Loucy (cell line): ENCODE measurements at regions not wholly inside any gene's neighbourhood (a gene's known extent, or its start where the extent isn't known, plus 50 kb on each side); places are given as distances from the start of the nearest gene placed in this dataset.

Source experiments
- EZH2phosphoT487 ChIP-seq: fragments of 200-600 bp; IDR thresholded peaks from 2 replicates; pipeline ENCODE4 v1.6.1; 2018; ENCODE audit warnings: antibody characterized with exemption, mild to moderate bottlenecking, moderate library complexity, borderline replicate concordance
- TF ChIP-seq, protein P1 (sequence below): fragments of 200-600 bp; sonication (generic); conservative IDR thresholded peaks from 2 replicates; pipeline ENCODE4 v1.5.1; 2014; ENCODE audit warnings: mild to moderate bottlenecking, antibody characterized with exemption, low read length

DNA sequence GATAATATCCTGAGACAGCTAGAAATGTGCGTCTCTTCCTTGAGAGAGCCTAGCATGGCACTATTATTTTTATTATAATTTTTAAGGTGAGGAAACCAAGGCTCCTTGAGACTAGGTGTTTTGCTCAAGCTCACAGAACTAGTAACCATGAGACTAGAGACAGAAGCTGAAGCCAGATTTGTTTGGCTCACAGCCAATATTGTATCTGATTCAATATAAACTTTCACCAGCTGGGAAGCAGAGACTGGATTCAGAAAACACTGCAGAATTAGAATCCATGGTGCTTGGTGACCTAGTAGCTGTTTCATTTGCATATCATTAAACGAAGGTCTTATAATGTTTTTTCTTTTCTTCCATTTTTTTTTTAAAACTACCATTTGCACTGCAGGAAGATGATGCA lies 64.4 kb downstream of the DNAJB9 start:
- TF ChIP-seq, protein P1, sequence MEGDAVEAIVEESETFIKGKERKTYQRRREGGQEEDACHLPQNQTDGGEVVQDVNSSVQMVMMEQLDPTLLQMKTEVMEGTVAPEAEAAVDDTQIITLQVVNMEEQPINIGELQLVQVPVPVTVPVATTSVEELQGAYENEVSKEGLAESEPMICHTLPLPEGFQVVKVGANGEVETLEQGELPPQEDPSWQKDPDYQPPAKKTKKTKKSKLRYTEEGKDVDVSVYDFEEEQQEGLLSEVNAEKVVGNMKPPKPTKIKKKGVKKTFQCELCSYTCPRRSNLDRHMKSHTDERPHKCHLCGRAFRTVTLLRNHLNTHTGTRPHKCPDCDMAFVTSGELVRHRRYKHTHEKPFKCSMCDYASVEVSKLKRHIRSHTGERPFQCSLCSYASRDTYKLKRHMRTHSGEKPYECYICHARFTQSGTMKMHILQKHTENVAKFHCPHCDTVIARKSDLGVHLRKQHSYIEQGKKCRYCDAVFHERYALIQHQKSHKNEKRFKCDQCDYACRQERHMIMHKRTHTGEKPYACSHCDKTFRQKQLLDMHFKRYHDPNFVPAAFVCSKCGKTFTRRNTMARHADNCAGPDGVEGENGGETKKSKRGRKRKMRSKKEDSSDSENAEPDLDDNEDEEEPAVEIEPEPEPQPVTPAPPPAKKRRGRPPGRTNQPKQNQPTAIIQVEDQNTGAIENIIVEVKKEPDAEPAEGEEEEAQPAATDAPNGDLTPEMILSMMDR: no peak
- no peak for TF ChIP-seq EZH2phosphoT487
